IMR-90 (cell line): ENCODE measurements at regions not wholly inside any gene's neighbourhood (a gene's known extent, or its start where the extent isn't known, plus 50 kb on each side); places are given as distances from the start of the nearest gene placed in this dataset.

Experiments
- ATAC-seq: fragments of 200-7000 bp; cut with Tn5 transposase; 2 replicates; pipeline ENCODE4 v1.9.1; 2020; ENCODE audit warnings: low read depth, mild to moderate bottlenecking, moderate library complexity
- BruUV-seq: library from RNA; stranded (reverse); fragments of 400-500 nt; replicated peaks from 2 replicates; lab custom pipeline; 2021; lab: Mats Ljungman, UMichigan
- CTCF ChIA-PET: fragments of 300-600 bp; formaldehyde crosslinking; extraction: SDS; loops from one replicate; lab custom pipeline; 2021; ENCODE audit warnings: antibody characterized with exemption; lab: Yijun Ruan, JAX
- POLR2A ChIA-PET: fragments of 300-600 bp; sonication (Branson Sonifier 250); formaldehyde crosslinking; loops from one replicate; lab custom pipeline; 2022; ENCODE audit warnings: antibody characterized with exemption; ENCODE audit not compliant: unreplicated experiment; lab: Charles Lee
- DNase-seq: peaks from one replicate; pipeline ENCODE4 v3.0.0; 2013
- H2AFZ ChIP-seq: replicated peaks from 2 replicates; pipeline ENCODE3; 2013; ENCODE audit warnings: low read length, mild to moderate bottlenecking; ENCODE audit not compliant: poor library complexity
- H2AK5ac ChIP-seq: 2 replicates; pipeline ENCODE4 v1.6.1; 2013; ENCODE audit warnings: low read depth, low read length, inconsistent platforms
- H2AK9ac ChIP-seq: replicated peaks from 2 replicates; pipeline ENCODE3; 2013; ENCODE audit warnings: mild to moderate bottlenecking, low read depth, low read length, moderate library complexity; ENCODE audit not compliant: poor library complexity
- H2BK120ac ChIP-seq: 2 replicates; pipeline ENCODE4 v1.6.1; 2013; ENCODE audit warnings: low read depth, low read length, inconsistent platforms
- H2BK15ac ChIP-seq: 3 replicates; pipeline ENCODE4 v1.6.1; 2013; ENCODE audit warnings: low read depth, low read length, inconsistent platforms
- H2BK20ac ChIP-seq: 2 replicates; pipeline ENCODE4 v1.6.1; 2013; ENCODE audit warnings: low read depth, mild to moderate bottlenecking, inconsistent platforms, low read length, moderate library complexity
- H2BK5ac ChIP-seq: 2 replicates; pipeline ENCODE4 v1.6.1; 2013; ENCODE audit warnings: mild to moderate bottlenecking, low read depth, low read length, inconsistent platforms; ENCODE audit not compliant: poor library complexity, severe bottlenecking
- H3K14ac ChIP-seq: replicated peaks from 2 replicates; pipeline ENCODE4 v1.6.1; 2013; ENCODE audit warnings: low read depth, low read length, inconsistent platforms
- H3K18ac ChIP-seq: 2 replicates; pipeline ENCODE4 v1.6.1; 2013; ENCODE audit warnings: low read depth, low read length, control low read depth
- H3K23ac ChIP-seq: 2 replicates; pipeline ENCODE4 v1.6.1; 2013; ENCODE audit warnings: low read depth, low read length, inconsistent platforms
- H3K27ac ChIP-seq: 2 replicates; pipeline ENCODE4 v1.5.1; 2013; ENCODE audit warnings: mild to moderate bottlenecking, control low read depth, low read length; ENCODE audit not compliant: insufficient read depth
- H3K27me3 ChIP-seq: 2 replicates; pipeline ENCODE4 v1.6.1; 2013; ENCODE audit warnings: low read length; ENCODE audit not compliant: control insufficient read depth, insufficient read depth
- H3K36me3 ChIP-seq: 2 replicates; pipeline ENCODE4 v1.6.1; 2013; ENCODE audit warnings: low read length, mixed read lengths; ENCODE audit not compliant: control insufficient read depth, insufficient read depth
- H3K4ac ChIP-seq: 2 replicates; pipeline ENCODE4 v1.6.1; 2013; ENCODE audit warnings: low read depth, low read length, inconsistent platforms
- H3K4me1 ChIP-seq: 2 replicates; pipeline ENCODE4 v1.6.1; 2013; ENCODE audit warnings: low read length, mixed read lengths; ENCODE audit not compliant: control insufficient read depth, insufficient read depth
- H3K4me2 ChIP-seq: 2 replicates; pipeline ENCODE4 v1.6.1; 2013; ENCODE audit warnings: low read depth, mild to moderate bottlenecking, control low read depth, low read length, moderate library complexity
- H3K4me3 ChIP-seq: 2 replicates; pipeline ENCODE4 v1.5.1; 2013; ENCODE audit warnings: low read depth, mild to moderate bottlenecking, control low read depth, low read length, moderate library complexity; ENCODE audit not compliant: insufficient read depth
- H3K56ac ChIP-seq: 2 replicates; pipeline ENCODE4 v1.6.1; 2013; ENCODE audit warnings: low read length, inconsistent platforms; ENCODE audit not compliant: insufficient read depth; ENCODE audit errors: extremely low read depth
- H3K79me1 ChIP-seq, 2 experiments: 2 replicates each; pipeline ENCODE4 v1.6.1; 2013; ENCODE audit warnings: low read length in 2 of 2, inconsistent platforms in 1 of 2, low read depth in 1 of 2
- H3K9ac ChIP-seq: 2 replicates; pipeline ENCODE4 v1.6.1; 2013; ENCODE audit warnings: low read depth, low read length, control low read depth
- H3K9me1 ChIP-seq: 2 replicates; pipeline ENCODE4 v1.6.1; 2013; ENCODE audit warnings: low read length, inconsistent platforms; ENCODE audit not compliant: insufficient read depth
- H3K9me3 ChIP-seq: 2 replicates; pipeline ENCODE4 v1.6.1; 2013; ENCODE audit warnings: low read length; ENCODE audit not compliant: control insufficient read depth, insufficient read depth
- H4K20me1 ChIP-seq: 2 replicates; pipeline ENCODE4 v1.6.1; 2013; ENCODE audit warnings: low read length, inconsistent platforms; ENCODE audit not compliant: insufficient read depth
- H4K5ac ChIP-seq: 2 replicates; pipeline ENCODE4 v1.6.1; 2013; ENCODE audit warnings: mild to moderate bottlenecking, low read depth, low read length, control low read depth
- H4K8ac ChIP-seq, 2 experiments: 2 replicates each; pipeline ENCODE4 v1.6.1; 2013; ENCODE audit warnings: low read depth in 2 of 2, low read length in 2 of 2, control low read depth in 1 of 2, inconsistent platforms in 1 of 2
- H4K91ac ChIP-seq: 2 replicates; pipeline ENCODE4 v1.6.1; 2013; ENCODE audit warnings: low read depth, low read length, inconsistent platforms; ENCODE audit not compliant: insufficient read depth
- BHLHE40 ChIP-seq: fragments of 150-350 bp; IDR thresholded peaks from 2 replicates; pipeline ENCODE4 v1.6.1; 2016; ENCODE audit warnings: mild to moderate bottlenecking, low read depth, low read length
- CEBPB ChIP-seq: IDR thresholded peaks from 2 replicates; pipeline ENCODE4 v1.6.1; 2012; ENCODE audit warnings: low read depth, low read length, improper control_type of control experiment
- CHD1 ChIP-seq: IDR thresholded peaks from 2 replicates; pipeline ENCODE4 v1.6.1; 2012; ENCODE audit warnings: low read depth, low read length, improper control_type of control experiment
- CTCF ChIP-seq: conservative IDR thresholded peaks from 2 replicates; pipeline ENCODE4 v1.5.1; 2012; ENCODE audit warnings: mild to moderate bottlenecking, low read depth, low read length, improper control_type of control experiment
- ELK1 ChIP-seq: fragments of 150-350 bp; IDR thresholded peaks from 2 replicates; pipeline ENCODE4 v1.6.1; 2016; ENCODE audit warnings: low read depth, mild to moderate bottlenecking, low read length, moderate library complexity, borderline replicate concordance
- FOS ChIP-seq: fragments of 150-350 bp; IDR thresholded peaks from 2 replicates; pipeline ENCODE4 v1.6.1; 2016; ENCODE audit warnings: low read depth, low read length
- MAFK ChIP-seq: IDR thresholded peaks from 2 replicates; pipeline ENCODE4 v1.6.1; 2012; ENCODE audit warnings: low read depth, low read length, improper control_type of control experiment
- MAZ ChIP-seq: IDR thresholded peaks from 2 replicates; pipeline ENCODE4 v1.6.1; 2012; ENCODE audit warnings: low read depth, mild to moderate bottlenecking, low read length, improper control_type of control experiment, moderate library complexity, borderline replicate concordance
- MXI1 ChIP-seq: IDR thresholded peaks from 2 replicates; pipeline ENCODE4 v1.6.1; 2012; ENCODE audit warnings: low read depth, mild to moderate bottlenecking, low read length, moderate library complexity, borderline replicate concordance
- NFE2L2 ChIP-seq: fragments of 150-350 bp; IDR thresholded peaks from 2 replicates; pipeline ENCODE4 v1.6.1; 2016; ENCODE audit warnings: low read depth, mild to moderate bottlenecking, low read length
- POLR2A ChIP-seq: IDR thresholded peaks from 2 replicates; pipeline ENCODE4 v1.6.1; 2012; ENCODE audit warnings: mild to moderate bottlenecking, low read depth, low read length
- RAD21 ChIP-seq: IDR thresholded peaks from 2 replicates; pipeline ENCODE4 v1.6.1; 2012; ENCODE audit warnings: low read length, improper control_type of control experiment
- RCOR1 ChIP-seq: IDR thresholded peaks from 2 replicates; pipeline ENCODE4 v1.6.1; 2012; ENCODE audit warnings: mild to moderate bottlenecking, low read length, improper control_type of control experiment; ENCODE audit not compliant: insufficient replicate concordance
- RFX5 ChIP-seq: IDR thresholded peaks from 2 replicates; pipeline ENCODE4 v1.8.0; 2012; ENCODE audit warnings: low read depth, mild to moderate bottlenecking, low read length, moderate library complexity
- SMC3 ChIP-seq: fragments of 150-350 bp; IDR thresholded peaks from 2 replicates; pipeline ENCODE4 v1.6.1; 2016; ENCODE audit warnings: low read depth, mild to moderate bottlenecking, antibody characterized with exemption, low read length, moderate library complexity
- USF2 ChIP-seq: fragments of 150-350 bp; IDR thresholded peaks from 2 replicates; pipeline ENCODE4 v1.6.1; 2017; ENCODE audit warnings: mild to moderate bottlenecking, antibody characterized with exemption, low read length, low read depth
- WGBS, 2 experiments: methylation state at CpG; one replicate each; pipeline versions ENCODE4 v1.1.5 to v1.1.7; 2013; ENCODE audit warnings: missing lambda C conversion rate in 2 of 2; ENCODE audit not compliant: insufficient read length in 1 of 2; ENCODE audit errors: extremely low coverage in 2 of 2; 5-methylcytosine and 5-hydroxymethylcytosine counted together
- dilution Hi-C: fragments of 300-500 bp; cut with HindIII; formaldehyde crosslinking; loops from one replicate; pipeline ENCODE4 v1.14.3; 2018; ENCODE audit warnings: low sequenced_read_pairs; ENCODE audit not compliant: unreplicated experiment
- in situ Hi-C: fragments of 300-500 bp; cut with MboI; formaldehyde crosslinking; loops from 3 replicates; pipeline ENCODE4 v1.14.3; 2019; ENCODE audit warnings: low sequenced_read_pairs, inconsistent platforms, mixed read lengths
- intact Hi-C: fragments of 100-400 bp; cut with micrococcal nuclease; formaldehyde crosslinking; loops from 2 replicates; pipeline ENCODE4 v1.10.0; 2022

GRCh38 chr18:39305766-39306165, 1740.2 kb upstream of the CELF4 start:
- ATAC-seq: no peak
- peaks cover 4% of the 10 kb centered on the region; the same call in 1 of the 2 replicates for H3K9me3 ChIP-seq
- no peak overlapping the region for H2BK120ac ChIP-seq
- no CpG with 5 or more reads among the region's 1 CpG for WGBS, 2 experiments
- no peak overlapping the region for H2AFZ ChIP-seq
- no peak overlapping the region for H2BK5ac ChIP-seq
- H3K36me3 ChIP-seq: no peaks in the 10 kb centered on the region
- H3K79me1 ChIP-seq: no peaks in the 10 kb centered on the region
- no peaks in the 10 kb centered on the region for H3K9me1 ChIP-seq
- H3K14ac ChIP-seq: no peak overlapping the region
- BruUV-seq: no TSS peak
- H3K56ac ChIP-seq: no peak overlapping the region
- TF ChIP-seq CTCF (no peak), RAD21 (no peak), ELK1 (no peak), NFE2L2 (no peak), POLR2A (no peak), BHLHE40 (no peak), SMC3 (no peak), USF2 (no peak), MAFK (no peak), CEBPB (no peak), CHD1 (no peak), FOS (no peak), MXI1 (no peak), RFX5 (no peak), RCOR1 (no peak), MAZ (no peak)
- H4K5ac ChIP-seq: no peak overlapping the region
- no peak for DNase-seq
- no peak overlapping the region for H3K9ac ChIP-seq
- no peak overlapping the region for H2BK20ac ChIP-seq
- in situ Hi-C loops (no loop called here), intact Hi-C loops (no loop called here), dilution Hi-C loops (no loop called here)
- H4K8ac ChIP-seq: no peak overlapping the region
- no peak overlapping the region for H3K18ac ChIP-seq
- no peak overlapping the region for H3K23ac ChIP-seq
- no peaks in the 10 kb centered on the region for H3K4me1 ChIP-seq
- no peak overlapping the region for H2BK15ac ChIP-seq
- H2AK9ac ChIP-seq: no peak overlapping the region
- ChIA-PET POLR2A (interaction anchor here (0.6 kb wide), 1 partner anchor 222 kb away, joined by 7 read pairs; no protein-coding TSS in a partner anchor), CTCF (no interaction called here)
- H2AK5ac ChIP-seq: no peak overlapping the region
- H3K27me3 ChIP-seq: no peaks in the 10 kb centered on the region
- no peaks in the 10 kb centered on the region for H4K20me1 ChIP-seq
- H3K4me3 ChIP-seq: no peak overlapping the region
- H4K91ac ChIP-seq: no peak overlapping the region
- H3K4ac ChIP-seq: no peak overlapping the region
- no peak overlapping the region for H3K4me2 ChIP-seq
- no peak overlapping the region for H3K27ac ChIP-seq
